Endothelial cell (in vitro differentiated cells): ENCODE measurements at regions not wholly inside any gene's neighbourhood (a gene's known extent, or its start where the extent isn't known, plus 50 kb on each side); places are given as distances from the start of the nearest gene placed in this dataset.

Source experiments
- DNase-seq: peaks from one replicate; pipeline ENCODE4 v3.0.0; 2021; ENCODE audit warnings: low spot score
- H3K27ac Mint-ChIP-seq: one replicate; pipeline ENCODE4 v1.8.0; 2021; ENCODE audit warnings: mixed read lengths, inconsistent platforms; ENCODE audit not compliant: unreplicated experiment
- H3K27me3 Mint-ChIP-seq: one replicate; pipeline ENCODE4 v1.8.0; 2021; ENCODE audit warnings: mild to moderate bottlenecking, moderate library complexity, mixed read lengths, inconsistent platforms; ENCODE audit not compliant: unreplicated experiment
- H3K36me3 Mint-ChIP-seq: one replicate; pipeline ENCODE4 v1.8.0; 2021; ENCODE audit warnings: mild to moderate bottlenecking, low read depth, mixed read lengths, inconsistent platforms; ENCODE audit not compliant: unreplicated experiment
- H3K4me1 Mint-ChIP-seq: one replicate; pipeline ENCODE4 v1.8.0; 2021; ENCODE audit warnings: mild to moderate bottlenecking, mixed read lengths, inconsistent platforms; ENCODE audit not compliant: unreplicated experiment
- H3K4me3 Mint-ChIP-seq: one replicate; pipeline ENCODE4 v1.8.0; 2021; ENCODE audit warnings: mild to moderate bottlenecking, mixed read lengths, inconsistent platforms; ENCODE audit not compliant: unreplicated experiment
- H3K9me3 Mint-ChIP-seq: one replicate; pipeline ENCODE4 v1.8.0; 2021; ENCODE audit warnings: mixed read lengths, inconsistent platforms; ENCODE audit not compliant: unreplicated experiment
- CTCF ChIP-seq: fragments of 200-600 bp; sonication (generic); IDR thresholded peaks from one replicate; pipeline ENCODE4 v1.5.0; 2021; ENCODE audit warnings: antibody characterized with exemption; ENCODE audit not compliant: unreplicated experiment

GRCh38 chr4:117420948-117421347 is 335.6 kb upstream of the TRAM1L1 start:
- Mint-ChIP-seq H3K4me1 (no peaks in the 10 kb centered on the region), H3K4me3 (no peak overlapping the region), H3K27ac (no peak overlapping the region), H3K9me3 (no peaks in the 10 kb centered on the region), H3K27me3 (no peaks in the 10 kb centered on the region), H3K36me3 (no peaks in the 10 kb centered on the region)
- no peak for DNase-seq
- no peak for TF ChIP-seq CTCF

GRCh38 chr4:117421706-117422105 is 336.3 kb upstream of the TRAM1L1 start:
- Mint-ChIP-seq H3K27ac (no peak overlapping the region), H3K36me3 (no peaks in the 10 kb centered on the region), H3K9me3 (no peaks in the 10 kb centered on the region), H3K4me1 (no peaks in the 10 kb centered on the region), H3K4me3 (no peak overlapping the region), H3K27me3 (no peaks in the 10 kb centered on the region)
- DNase-seq = no peak
- TF ChIP-seq CTCF = no peak

- Mint-ChIP-seq H3K27me3 (no peaks in the 10 kb centered on the region), H3K4me1 (no peaks in the 10 kb centered on the region), H3K36me3 (no peaks in the 10 kb centered on the region), H3K27ac (no peak overlapping the region), H3K9me3 (no peaks in the 10 kb centered on the region), H3K4me3 (no peak overlapping the region)
- TF ChIP-seq CTCF = no peak
- no peak for DNase-seq
Observed at GRCh38 chr4:117422297-117422696, 336.9 kb upstream of the TRAM1L1 start.

GRCh38 chr4:117425636-117426035 is 340.3 kb upstream of the TRAM1L1 start:
- no peaks in the 10 kb centered on the region for H3K27me3 Mint-ChIP-seq
- no peak for TF ChIP-seq CTCF
- no peaks in the 10 kb centered on the region for H3K9me3 Mint-ChIP-seq
- no peak overlapping the region for H3K4me3 Mint-ChIP-seq
- H3K36me3 Mint-ChIP-seq = no peaks in the 10 kb centered on the region
- no peak overlapping the region for H3K27ac Mint-ChIP-seq
- no peak for DNase-seq
- H3K4me1 Mint-ChIP-seq = no peaks in the 10 kb centered on the region

GRCh38 chr4:117428536-117428935 is 343.2 kb upstream of the TRAM1L1 start:
- Mint-ChIP-seq H3K4me3 (no peak overlapping the region), H3K36me3 (no peaks in the 10 kb centered on the region), H3K27me3 (no peaks in the 10 kb centered on the region), H3K9me3 (no peaks in the 10 kb centered on the region), H3K4me1 (no peaks in the 10 kb centered on the region), H3K27ac (no peak overlapping the region)
- DNase-seq = no peak
- no peak for TF ChIP-seq CTCF
